SKM-1 treated with dmso at 0.1 percent for 144 hours (cell line): ENCODE measurements at regions not wholly inside any gene's neighbourhood (a gene's known extent, or its start where the extent isn't known, plus 50 kb on each side); places are given as distances from the start of the nearest gene placed in this dataset.

Experiments
- DNase-seq: peaks from one replicate; lab custom pipeline; 2025; ENCODE audit not compliant: unreplicated experiment; lab: John Stamatoyannopoulos, UW

- no peak for DNase-seq
Observed at GRCh38 chr6:90803956-90804355, 217.1 kb upstream of the MAP3K7 start.

GRCh38 chr6:90795078-90795477, 208.2 kb upstream of the MAP3K7 start:
- DNase-seq = no peak

DNA sequence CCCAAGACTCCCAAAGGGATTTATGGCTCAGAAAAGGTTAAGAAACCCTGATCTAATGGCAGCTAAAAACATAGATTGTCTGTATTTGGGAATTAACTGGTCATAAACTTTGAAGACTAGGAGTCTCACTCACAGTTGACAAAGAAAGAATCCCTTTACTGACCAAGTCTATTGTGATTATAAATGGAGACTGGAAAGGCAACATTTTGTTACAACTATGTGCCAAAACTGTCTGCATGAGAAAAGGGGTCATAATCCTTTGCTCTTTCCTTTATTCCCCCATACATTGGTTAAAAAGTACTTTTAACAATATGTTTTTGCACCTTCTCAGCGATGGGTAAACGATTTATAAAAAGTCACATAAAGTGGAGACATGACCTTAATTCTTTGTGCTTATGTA, 206.9 kb upstream of the MAP3K7 start:
- no peak for DNase-seq

- DNase-seq = no peak
Observed at GRCh38 chr6:90790696-90791095, 203.8 kb upstream of the MAP3K7 start.

- no peak for DNase-seq
Observed at GRCh38 chr6:90790058-90790457, 203.2 kb upstream of the MAP3K7 start.

DNA sequence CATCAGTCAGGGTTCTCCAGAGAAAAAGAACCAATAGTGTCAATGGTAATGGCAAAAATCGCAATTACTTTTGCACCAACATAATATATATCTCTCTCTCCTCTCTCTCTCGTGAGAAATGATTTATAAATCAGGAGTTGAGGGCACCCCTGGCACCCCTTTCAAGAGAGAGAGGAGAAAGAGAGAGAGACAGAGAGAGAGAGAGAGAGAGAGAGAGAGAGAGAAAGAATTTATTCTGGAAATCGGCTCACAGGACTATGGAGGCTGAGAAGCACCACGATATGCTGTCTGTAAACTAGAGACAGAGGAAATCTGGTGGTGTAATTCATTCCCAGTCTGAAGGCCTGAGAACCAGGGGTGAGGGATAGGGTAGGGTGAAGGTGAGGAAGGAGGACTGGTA, 201.9 kb upstream of the MAP3K7 start:
- DNase-seq = no peak

DNA sequence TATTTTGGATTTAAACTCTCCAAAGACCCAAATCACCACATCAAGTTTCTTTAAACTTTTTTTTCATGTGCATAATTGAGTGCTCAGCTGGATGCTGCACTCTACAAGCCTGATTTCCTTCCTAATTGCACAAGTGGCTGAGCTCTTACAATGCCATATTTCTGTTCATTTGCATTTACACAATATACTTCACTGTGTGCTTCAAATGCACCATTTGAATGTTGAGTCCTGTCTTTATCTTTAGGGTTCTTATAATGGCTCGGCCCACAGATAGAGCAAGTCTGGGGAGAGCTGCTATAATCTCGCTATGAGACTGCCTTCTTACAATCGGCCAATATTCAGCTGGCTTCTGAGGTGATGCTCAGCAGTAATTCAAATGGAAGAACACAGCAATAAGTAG, 200.6 kb upstream of the MAP3K7 start:
- DNase-seq = no peak

DNA sequence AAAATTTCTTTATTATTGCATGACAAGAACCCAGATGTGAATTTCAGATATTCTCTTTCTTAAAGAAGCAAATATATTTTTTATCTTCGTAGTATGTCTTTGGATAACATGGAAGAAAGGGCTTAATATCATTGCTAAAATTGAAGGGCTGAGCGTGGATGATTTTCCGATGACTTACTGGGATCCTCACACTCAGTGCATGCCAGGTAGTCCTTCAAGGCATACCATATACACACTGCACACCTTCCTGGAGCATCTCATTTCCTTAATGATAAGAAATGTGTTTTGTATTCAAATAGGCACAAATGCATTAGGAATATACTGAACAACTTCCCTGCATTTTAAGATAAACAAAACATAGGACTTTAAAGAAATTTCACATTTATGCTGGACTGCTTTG, 193.9 kb upstream of the MAP3K7 start:
- no peak for DNase-seq

DNA sequence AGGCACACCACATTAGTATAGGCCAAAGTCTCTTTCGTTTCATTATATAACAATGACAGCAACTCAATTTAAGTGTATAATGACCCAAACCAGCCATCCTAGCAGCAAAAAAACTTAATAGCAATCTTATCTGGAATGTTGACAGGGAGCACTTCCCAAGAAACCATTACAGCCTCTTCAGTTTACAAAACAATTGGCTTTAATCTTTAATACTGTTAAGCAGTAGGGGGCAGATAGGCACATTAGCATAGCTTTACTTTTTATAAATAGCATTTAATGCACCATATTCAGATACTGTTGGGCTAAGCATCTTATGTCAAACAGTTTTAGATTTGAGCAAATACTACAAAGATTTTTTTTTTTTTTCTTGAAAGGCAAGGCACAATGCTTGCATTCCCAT, 193.3 kb upstream of the MAP3K7 start:
- DNase-seq = no peak

DNA sequence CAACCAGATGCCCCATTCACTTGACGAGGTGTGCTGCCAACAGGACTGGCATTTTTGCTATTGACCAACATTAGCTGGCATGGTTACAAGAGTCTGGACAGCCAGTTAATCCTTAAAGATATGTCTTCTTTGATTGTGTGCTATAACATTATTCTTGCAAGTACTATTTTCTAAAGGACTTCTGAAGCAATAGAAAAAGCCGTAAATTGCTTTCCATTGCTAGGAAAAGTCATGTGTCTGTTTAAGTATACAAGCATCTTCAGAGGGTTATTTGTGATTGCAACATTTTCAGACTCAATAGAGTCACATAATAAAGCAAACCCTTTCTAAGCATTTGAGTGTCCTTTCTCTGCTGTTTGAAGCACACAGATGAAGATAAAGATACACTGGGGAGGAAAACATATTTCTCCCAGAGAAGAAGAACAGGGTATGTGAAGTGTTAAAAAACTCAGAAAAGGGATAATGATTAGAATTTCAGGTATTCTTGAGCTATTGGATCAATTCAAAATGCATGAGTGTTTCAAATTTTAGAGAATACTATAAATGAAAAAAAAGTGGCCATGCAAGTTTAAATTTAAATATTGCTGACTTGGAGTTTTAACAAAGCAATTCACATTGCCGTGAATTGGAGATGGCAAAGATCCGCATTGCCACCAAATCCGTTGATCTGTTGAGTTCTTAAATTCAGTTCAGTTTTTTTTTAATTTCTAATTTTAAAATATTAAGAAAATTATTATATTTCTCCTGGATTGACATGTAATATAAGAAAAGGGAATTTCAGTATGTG, 191.7 kb upstream of the MAP3K7 start:
- DNase-seq = no peak

DNA sequence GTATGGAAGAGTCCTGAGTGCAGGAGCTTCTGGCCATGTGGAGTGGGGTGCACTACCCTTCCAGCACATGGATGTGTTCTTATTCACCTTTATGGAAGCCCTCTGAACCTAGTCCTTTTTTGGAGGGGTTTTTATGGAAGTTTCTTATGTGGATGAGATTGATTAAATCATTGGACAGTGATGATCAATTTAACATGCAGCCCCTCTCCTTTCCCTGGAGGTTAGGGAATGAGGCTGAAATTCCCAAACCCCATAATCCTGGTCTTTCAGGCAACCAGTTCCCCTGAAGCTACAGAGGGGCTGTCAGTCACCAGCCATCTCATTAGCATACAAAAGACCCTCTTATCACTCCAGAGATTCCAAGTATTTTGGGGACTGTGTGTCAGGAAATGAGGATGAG, 183.9 kb upstream of the MAP3K7 start:
- DNase-seq = no peak

GRCh38 chr6:90765895-90766294, 179.0 kb upstream of the MAP3K7 start:
- DNase-seq = no peak

GRCh38 chr6:90765491-90765890, 178.6 kb upstream of the MAP3K7 start:
- DNase-seq = no peak

DNA sequence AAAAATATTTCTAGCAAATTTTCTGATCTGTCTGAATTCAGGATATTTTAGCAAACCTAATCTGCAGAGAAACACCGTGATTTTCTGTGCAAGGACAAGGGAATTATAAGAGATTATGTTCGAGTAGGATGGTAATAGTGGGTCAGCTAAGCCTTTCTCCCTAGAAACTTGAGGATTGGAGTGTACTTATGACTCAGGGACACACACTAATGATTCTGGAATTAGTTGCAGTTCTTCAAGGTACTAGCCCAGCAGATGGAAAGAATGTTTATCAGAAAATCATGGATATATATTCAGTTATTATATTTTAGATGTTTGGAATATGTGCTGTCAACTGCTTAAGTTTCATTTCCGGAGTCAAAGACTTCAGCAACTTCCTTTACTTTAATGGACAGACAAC, 177.1 kb upstream of the MAP3K7 start:
- no peak for DNase-seq

DNA sequence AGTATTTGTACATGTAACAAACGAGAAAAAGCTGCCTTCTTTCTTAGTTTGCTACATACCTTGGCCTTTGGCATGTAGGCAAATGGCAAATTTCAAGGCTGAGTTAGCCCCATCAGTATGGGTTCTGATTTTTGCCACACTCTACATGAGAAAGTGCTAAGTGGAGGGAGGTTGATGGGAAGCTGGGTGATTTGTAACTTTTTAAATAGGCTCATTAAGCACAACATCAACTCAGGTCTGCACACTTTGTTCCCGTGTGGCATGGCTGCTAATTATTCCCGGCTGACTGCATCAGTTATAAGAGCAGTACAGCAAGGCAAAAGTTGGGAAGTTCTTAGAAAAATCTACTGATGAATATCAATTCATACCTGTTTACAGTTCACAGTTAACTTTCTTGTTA, 172.8 kb upstream of the MAP3K7 start:
- no peak for DNase-seq

- DNase-seq = no peak
Observed at GRCh38 chr6:90758741-90759140, 171.9 kb upstream of the MAP3K7 start.

GRCh38 chr6:90753820-90754643, 167.2 kb upstream of the MAP3K7 start:
- no peak for DNase-seq

DNA sequence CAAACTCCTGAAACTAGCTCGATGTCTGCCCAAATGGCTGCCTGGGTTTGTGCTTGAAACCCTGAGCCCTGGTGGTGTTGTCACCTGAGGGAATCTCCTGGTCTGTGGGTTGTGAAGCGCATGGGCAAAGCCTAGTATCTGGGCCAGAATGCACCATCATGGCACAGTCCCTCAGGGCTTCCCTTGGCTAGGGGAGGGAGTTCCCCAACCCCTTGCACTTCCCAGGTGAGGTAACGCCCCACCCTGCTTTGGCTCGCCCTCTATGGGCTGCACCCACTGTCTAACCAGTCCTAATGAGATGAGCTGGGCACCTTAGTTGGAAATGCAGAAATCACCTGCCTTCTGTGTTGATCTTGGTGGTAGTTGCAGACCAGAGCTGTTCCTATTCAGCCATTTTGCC, 152.9 kb upstream of the MAP3K7 start:
- DNase-seq = no peak

- no peak for DNase-seq
Observed at GRCh38 chr6:90739339-90739738, 152.5 kb upstream of the MAP3K7 start.

DNA sequence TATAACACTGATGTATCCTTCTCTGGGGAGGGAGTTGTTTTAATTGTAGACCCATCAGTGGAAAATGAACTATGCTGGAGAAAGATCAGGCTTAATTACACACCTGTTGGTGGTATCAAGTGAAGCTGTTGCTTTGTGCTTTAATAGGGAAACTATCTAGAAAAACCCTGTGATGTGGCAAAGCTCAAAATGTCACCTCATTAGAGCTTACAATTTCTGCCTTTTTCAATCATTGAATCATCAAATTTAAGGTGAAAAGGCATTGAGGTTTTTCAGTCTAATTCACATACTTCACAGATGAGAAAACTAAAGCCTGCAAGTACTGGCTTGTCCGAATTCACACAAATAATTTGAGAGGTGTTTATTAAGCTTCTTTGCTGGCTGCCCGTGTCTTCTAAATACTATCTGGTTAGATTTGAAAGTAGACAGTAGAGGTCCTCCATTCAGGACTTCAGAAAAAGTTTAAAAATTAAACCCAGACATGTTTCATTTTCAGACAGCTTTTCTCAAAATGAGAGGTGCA, 143.3 kb upstream of the MAP3K7 start:
- no peak for DNase-seq

- no peak for DNase-seq
Observed at GRCh38 chr6:90729057-90729456, 142.2 kb upstream of the MAP3K7 start.

DNA sequence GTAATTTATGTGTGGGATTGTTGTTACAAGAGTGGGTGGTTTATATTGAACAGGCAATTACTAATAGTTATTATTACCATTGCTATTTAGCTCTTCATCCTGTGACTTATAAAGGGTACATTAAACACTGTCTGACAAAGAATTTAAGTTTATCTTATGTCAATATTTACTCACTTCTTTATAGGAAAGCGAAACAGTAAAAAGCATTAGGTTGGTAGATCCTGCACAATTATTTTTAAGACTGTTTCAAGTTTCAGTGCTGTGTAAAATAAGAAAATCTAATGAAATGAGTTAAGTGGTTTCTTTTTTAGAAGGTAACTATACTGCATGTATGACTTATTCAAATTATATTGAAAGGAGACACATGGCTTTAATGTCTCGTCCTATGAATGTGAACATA, 135.8 kb upstream of the MAP3K7 start:
- DNase-seq = no peak
